Neural crest cell (in vitro differentiated cells): ENCODE measurements at regions not wholly inside any gene's neighbourhood (a gene's known extent, or its start where the extent isn't known, plus 50 kb on each side); places are given as distances from the start of the nearest gene placed in this dataset.

ENCODE experiments used
- DNase-seq: peaks from one replicate; pipeline ENCODE4 v3.0.0; 2021; ENCODE audit warnings: low read depth, mixed read lengths, low spot score
- H3K27ac Mint-ChIP-seq: one replicate; pipeline ENCODE4 v1.8.0; 2021; ENCODE audit warnings: mild to moderate bottlenecking, mixed read lengths; ENCODE audit not compliant: unreplicated experiment
- H3K27me3 Mint-ChIP-seq: 2 replicates; pipeline ENCODE4 v1.8.0; 2021; ENCODE audit warnings: low read depth, mild to moderate bottlenecking, mixed read lengths
- H3K36me3 Mint-ChIP-seq: 2 replicates; pipeline ENCODE4 v1.8.0; 2021; ENCODE audit warnings: low read depth, mild to moderate bottlenecking, mixed read lengths
- H3K4me1 Mint-ChIP-seq: 2 replicates; pipeline ENCODE4 v1.8.0; 2021; ENCODE audit warnings: mixed read lengths
- H3K4me3 Mint-ChIP-seq: one replicate; pipeline ENCODE4 v1.8.0; 2021; ENCODE audit warnings: mild to moderate bottlenecking, mixed read lengths
- H3K9me3 Mint-ChIP-seq: 2 replicates; pipeline ENCODE4 v1.8.0; 2021; ENCODE audit warnings: mixed read lengths
- TF ChIP-seq, protein P1 (sequence below): fragments of 200-600 bp; sonication (generic); conservative IDR thresholded peaks from 2 replicates; pipeline ENCODE4 v1.5.0; 2021; ENCODE audit warnings: antibody characterized with exemption, mild to moderate bottlenecking

DNA sequence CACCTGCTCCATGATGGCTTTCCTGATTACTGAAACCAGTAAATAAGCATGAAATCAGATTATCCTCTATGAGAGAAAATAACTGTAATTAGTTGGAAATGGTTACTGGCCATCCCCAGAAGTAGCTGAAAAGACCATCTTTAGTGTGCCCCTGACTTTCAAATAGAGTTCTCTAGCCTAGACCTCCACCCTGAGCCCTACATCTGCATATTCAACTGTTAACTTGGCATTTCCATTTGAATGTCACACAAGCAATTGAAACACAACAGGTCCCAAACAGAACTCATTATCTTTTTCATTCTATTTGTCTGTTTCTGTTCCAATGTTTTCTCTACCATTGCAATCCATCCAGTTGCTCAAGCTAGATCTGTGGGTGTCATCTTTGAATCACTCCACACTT, 952.3 kb downstream of the RPA4 start:
- Mint-ChIP-seq H3K9me3 (peaks cover 3% of the 10 kb centered on the region), H3K4me3 (no peak overlapping the region), H3K27ac (no peak overlapping the region), H3K36me3 (no peaks in the 10 kb centered on the region), H3K27me3 (no peaks in the 10 kb centered on the region), H3K4me1 (peaks cover 8% of the 10 kb centered on the region)
- no peak for DNase-seq
- TF ChIP-seq, protein P1, sequence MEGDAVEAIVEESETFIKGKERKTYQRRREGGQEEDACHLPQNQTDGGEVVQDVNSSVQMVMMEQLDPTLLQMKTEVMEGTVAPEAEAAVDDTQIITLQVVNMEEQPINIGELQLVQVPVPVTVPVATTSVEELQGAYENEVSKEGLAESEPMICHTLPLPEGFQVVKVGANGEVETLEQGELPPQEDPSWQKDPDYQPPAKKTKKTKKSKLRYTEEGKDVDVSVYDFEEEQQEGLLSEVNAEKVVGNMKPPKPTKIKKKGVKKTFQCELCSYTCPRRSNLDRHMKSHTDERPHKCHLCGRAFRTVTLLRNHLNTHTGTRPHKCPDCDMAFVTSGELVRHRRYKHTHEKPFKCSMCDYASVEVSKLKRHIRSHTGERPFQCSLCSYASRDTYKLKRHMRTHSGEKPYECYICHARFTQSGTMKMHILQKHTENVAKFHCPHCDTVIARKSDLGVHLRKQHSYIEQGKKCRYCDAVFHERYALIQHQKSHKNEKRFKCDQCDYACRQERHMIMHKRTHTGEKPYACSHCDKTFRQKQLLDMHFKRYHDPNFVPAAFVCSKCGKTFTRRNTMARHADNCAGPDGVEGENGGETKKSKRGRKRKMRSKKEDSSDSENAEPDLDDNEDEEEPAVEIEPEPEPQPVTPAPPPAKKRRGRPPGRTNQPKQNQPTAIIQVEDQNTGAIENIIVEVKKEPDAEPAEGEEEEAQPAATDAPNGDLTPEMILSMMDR = no peak

DNA sequence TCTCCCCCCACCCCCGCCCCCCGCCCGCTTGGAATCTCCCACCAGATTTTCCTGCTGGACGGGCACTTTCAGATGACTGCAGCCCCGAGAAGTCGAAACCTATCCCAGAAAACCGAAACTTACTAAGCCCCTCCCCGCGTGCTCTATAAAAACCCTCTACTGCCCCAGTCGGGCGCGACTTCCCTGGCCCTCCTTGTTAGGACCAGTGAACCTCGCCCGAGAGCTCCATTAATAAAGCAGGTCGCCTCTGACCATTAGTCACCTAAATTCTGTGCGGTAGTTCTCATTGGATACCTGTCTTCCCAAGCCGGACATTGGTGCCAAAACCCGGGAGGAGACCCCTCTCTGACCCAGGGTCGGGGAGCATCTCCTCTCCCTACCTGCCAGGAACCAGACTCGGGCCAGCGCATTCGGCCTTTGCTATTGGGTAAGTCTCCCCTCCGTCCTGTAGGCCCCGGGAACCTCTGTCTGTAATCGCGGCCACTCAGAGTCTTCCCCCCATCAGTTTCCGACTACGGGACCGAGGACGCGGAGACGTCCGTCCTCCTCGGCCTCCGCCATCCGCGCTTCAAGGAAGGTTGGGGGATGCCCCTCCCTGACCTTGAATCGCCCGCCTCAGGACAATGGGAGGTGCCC, 958.0 kb downstream of the RPA4 start:
- DNase-seq = no peak
- no peak overlapping the region for H3K4me3 Mint-ChIP-seq
- peaks cover 27% of the 10 kb centered on the region for H3K36me3 Mint-ChIP-seq
- peaks cover 4% of the 10 kb centered on the region for H3K4me1 Mint-ChIP-seq
- no peaks in the 10 kb centered on the region for H3K27me3 Mint-ChIP-seq
- TF ChIP-seq, protein P1 = no peak
- no peak overlapping the region for H3K27ac Mint-ChIP-seq
- H3K9me3 Mint-ChIP-seq = peaks cover 20% of the 10 kb centered on the region

DNA sequence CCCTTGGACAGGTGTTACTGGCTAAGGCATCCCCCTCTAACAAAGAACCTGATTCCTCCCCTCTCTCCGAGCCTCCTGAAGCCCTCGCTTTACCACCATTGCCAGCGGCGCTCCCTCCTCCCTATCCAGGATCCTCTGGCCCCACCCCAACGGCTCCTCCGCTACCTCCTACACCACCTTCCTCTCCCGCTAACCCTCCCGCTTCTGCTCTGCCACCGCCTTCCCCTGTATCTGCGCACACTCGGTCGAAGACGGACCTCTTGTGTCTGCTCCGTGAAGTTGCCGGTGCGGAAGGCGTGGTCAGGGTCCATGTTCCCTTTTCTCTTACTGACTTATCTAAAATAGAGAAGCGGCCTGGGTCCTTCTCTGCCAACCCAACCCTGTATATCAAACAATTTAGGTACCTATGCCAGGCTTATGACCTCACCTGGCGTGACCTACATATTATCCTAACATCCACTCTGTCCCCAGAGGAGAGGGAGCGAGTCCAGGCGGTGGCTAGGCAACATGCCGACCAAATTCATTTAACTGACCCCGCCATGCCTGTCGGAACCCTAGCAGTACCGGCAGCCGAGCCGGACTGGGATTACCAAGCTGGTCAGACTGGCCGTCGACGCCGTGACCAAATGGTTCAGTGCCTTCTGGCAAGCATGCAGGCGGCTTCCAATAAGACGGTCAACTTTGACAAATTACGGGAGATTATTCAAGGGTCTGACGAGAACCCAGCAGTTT, 958.9 kb downstream of the RPA4 start:
- Mint-ChIP-seq H3K4me1 (peaks cover 4% of the 10 kb centered on the region), H3K9me3 (peaks cover 28% of the 10 kb centered on the region), H3K27me3 (no peaks in the 10 kb centered on the region), H3K36me3 (peaks cover 34% of the 10 kb centered on the region), H3K4me3 (no peak overlapping the region), H3K27ac (no peak overlapping the region)
- TF ChIP-seq, protein P1 = no peak
- no peak for DNase-seq

DNA sequence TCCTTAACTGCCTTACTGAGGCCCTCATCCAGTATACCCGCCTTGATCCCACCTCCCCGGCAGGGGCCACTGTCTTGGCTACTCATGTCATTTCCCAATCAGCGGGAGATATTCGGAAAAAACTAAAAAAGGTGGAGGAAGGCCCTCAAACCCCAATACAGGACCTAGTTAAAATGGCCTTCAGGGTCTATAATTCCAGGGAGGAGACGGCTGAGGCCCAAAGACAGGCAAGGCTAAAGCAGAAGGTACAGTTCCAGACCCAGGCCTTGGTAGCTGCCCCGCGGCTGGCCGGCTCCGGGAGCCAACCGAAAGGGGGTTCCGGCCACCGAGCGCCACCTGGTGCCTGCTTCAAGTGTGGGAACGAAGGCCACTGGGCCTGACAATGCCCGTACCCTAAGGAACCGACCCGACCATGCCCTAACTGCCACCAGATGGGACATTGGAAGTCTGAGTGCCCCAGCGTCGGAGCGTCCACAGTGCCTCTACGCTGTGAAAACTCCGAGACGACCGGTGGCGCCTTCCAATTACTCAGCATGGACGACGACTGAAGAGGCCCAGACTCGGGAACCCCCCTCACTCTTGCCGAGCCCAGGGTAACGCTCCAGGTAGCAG, 959.6 kb downstream of the RPA4 start:
- DNase-seq = no peak
- peaks cover 41% of the 10 kb centered on the region for H3K36me3 Mint-ChIP-seq
- TF ChIP-seq, protein P1 = no peak
- H3K9me3 Mint-ChIP-seq = peaks cover 34% of the 10 kb centered on the region
- H3K4me3 Mint-ChIP-seq = no peak overlapping the region
- no peaks in the 10 kb centered on the region for H3K27me3 Mint-ChIP-seq
- H3K27ac Mint-ChIP-seq = no peak overlapping the region
- H3K4me1 Mint-ChIP-seq = peaks cover under 1% of the 10 kb centered on the region

DNA sequence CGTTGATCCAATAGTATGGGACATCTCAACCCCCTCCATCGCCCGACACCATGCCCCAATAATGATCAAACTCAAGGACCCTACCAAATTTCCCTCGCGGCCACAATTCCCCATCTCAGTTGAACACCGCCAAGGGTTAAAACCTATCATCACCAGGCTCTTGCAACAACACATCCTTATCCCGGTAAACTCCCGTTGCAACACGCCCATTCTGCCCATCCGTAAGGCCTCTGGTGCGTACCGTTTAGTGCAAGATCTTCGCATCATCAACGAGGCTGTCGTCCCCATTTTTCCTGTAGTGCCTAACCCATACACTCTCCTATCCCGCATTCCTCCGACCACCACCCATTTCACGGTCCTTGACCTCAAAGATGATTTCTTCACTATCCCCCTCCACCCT, 960.5 kb downstream of the RPA4 start:
- Mint-ChIP-seq H3K36me3 (peaks cover 50% of the 10 kb centered on the region), H3K27me3 (no peaks in the 10 kb centered on the region), H3K4me1 (no peaks in the 10 kb centered on the region), H3K27ac (no peak overlapping the region), H3K4me3 (no peak overlapping the region), H3K9me3 (peaks cover 41% of the 10 kb centered on the region)
- TF ChIP-seq, protein P1 = no peak
- no peak for DNase-seq
